Liver (tissue), 3 donors: ENCODE measurements at regions not wholly inside any gene's neighbourhood (a gene's known extent, or its start where the extent isn't known, plus 50 kb on each side); places are given as distances from the start of the nearest gene placed in this dataset.

Experiments
- CTCF ChIP-seq: fragments of 150-350 bp; IDR thresholded peaks from 2 replicates; pipeline ENCODE4 v1.5.1; 2017; ENCODE audit warnings: improper control_type of control experiment, low read depth, low read length; ENCODE audit not compliant: missing input control
- HNF4G ChIP-seq: IDR thresholded peaks from 2 replicates; pipeline ENCODE4 v1.6.1; 2016; ENCODE audit warnings: antibody characterized with exemption
- JUND ChIP-seq, 2 donors: IDR thresholded peaks; 2 replicates each; pipeline ENCODE4 v1.6.1; 2016; ENCODE audit warnings: antibody characterized with exemption in 2 of 2
- MAX ChIP-seq: IDR thresholded peaks from 2 replicates; pipeline ENCODE4 v1.6.1; 2016; ENCODE audit warnings: antibody characterized with exemption
- RAD21 ChIP-seq, 2 donors: IDR thresholded peaks; 2 replicates each; pipeline ENCODE4 v1.6.1; 2016; ENCODE audit warnings: antibody characterized with exemption in 2 of 2, mild to moderate bottlenecking in 2 of 2
- REST ChIP-seq: IDR thresholded peaks from 2 replicates; pipeline ENCODE4 v1.6.1; 2016; ENCODE audit warnings: antibody characterized with exemption, mild to moderate bottlenecking
- SP1 ChIP-seq: IDR thresholded peaks from 2 replicates; pipeline ENCODE4 v1.6.1; 2018; ENCODE audit warnings: antibody characterized with exemption, mild to moderate bottlenecking
- TAF1 ChIP-seq: conservative IDR thresholded peaks from 2 replicates; pipeline ENCODE4 v1.6.1; 2016; ENCODE audit warnings: antibody characterized with exemption, mild to moderate bottlenecking
- YY1 ChIP-seq: IDR thresholded peaks from 2 replicates; pipeline ENCODE4 v1.6.1; 2016; ENCODE audit warnings: antibody characterized with exemption, mild to moderate bottlenecking
- ZBTB33 ChIP-seq: IDR thresholded peaks from 2 replicates; pipeline ENCODE4 v1.6.1; 2016; ENCODE audit warnings: antibody characterized with exemption
- donor health status: healthy.
- donor health status: healthy.

GRCh38 chrX:46278572-46278971 lies 266.6 kb downstream of the ZNF674 start:
- TF ChIP-seq REST (no peak), YY1 (no peak), JUND (IDR thresholded peaks at IDR 0.05) (no peak), SP1 (no peak), MAX (no peak), CTCF (no peak), HNF4G (no peak), TAF1 (no peak), RAD21 (IDR thresholded peaks at IDR 0.05) (no peak), ZBTB33 (no peak)
